ENCODE measurements at regions not wholly inside any gene's neighbourhood (a gene's known extent, or its start where the extent isn't known, plus 50 kb on each side); places are given as distances from the start of the nearest gene placed in this dataset.

DNA sequence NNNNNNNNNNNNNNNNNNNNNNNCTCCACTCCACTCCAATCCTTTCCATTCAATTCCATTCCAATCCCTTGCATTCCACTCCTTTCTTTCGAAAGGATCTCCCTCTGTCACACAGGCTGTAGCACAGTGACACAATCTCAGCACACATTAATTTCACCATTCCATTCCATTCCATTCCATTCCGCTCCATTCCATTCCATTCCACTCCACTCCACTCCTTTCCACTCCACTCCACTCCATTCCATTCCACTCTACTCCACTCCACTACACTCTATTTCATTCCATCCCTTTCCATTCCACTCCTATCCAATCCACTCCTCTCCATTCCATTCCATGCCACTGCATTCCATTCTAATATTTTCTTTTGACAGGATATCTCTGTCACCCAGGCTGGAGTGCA lies 1459.0 kb downstream of the TSPY10 start (continued):
- TF ChIP-seq, protein P1, sequence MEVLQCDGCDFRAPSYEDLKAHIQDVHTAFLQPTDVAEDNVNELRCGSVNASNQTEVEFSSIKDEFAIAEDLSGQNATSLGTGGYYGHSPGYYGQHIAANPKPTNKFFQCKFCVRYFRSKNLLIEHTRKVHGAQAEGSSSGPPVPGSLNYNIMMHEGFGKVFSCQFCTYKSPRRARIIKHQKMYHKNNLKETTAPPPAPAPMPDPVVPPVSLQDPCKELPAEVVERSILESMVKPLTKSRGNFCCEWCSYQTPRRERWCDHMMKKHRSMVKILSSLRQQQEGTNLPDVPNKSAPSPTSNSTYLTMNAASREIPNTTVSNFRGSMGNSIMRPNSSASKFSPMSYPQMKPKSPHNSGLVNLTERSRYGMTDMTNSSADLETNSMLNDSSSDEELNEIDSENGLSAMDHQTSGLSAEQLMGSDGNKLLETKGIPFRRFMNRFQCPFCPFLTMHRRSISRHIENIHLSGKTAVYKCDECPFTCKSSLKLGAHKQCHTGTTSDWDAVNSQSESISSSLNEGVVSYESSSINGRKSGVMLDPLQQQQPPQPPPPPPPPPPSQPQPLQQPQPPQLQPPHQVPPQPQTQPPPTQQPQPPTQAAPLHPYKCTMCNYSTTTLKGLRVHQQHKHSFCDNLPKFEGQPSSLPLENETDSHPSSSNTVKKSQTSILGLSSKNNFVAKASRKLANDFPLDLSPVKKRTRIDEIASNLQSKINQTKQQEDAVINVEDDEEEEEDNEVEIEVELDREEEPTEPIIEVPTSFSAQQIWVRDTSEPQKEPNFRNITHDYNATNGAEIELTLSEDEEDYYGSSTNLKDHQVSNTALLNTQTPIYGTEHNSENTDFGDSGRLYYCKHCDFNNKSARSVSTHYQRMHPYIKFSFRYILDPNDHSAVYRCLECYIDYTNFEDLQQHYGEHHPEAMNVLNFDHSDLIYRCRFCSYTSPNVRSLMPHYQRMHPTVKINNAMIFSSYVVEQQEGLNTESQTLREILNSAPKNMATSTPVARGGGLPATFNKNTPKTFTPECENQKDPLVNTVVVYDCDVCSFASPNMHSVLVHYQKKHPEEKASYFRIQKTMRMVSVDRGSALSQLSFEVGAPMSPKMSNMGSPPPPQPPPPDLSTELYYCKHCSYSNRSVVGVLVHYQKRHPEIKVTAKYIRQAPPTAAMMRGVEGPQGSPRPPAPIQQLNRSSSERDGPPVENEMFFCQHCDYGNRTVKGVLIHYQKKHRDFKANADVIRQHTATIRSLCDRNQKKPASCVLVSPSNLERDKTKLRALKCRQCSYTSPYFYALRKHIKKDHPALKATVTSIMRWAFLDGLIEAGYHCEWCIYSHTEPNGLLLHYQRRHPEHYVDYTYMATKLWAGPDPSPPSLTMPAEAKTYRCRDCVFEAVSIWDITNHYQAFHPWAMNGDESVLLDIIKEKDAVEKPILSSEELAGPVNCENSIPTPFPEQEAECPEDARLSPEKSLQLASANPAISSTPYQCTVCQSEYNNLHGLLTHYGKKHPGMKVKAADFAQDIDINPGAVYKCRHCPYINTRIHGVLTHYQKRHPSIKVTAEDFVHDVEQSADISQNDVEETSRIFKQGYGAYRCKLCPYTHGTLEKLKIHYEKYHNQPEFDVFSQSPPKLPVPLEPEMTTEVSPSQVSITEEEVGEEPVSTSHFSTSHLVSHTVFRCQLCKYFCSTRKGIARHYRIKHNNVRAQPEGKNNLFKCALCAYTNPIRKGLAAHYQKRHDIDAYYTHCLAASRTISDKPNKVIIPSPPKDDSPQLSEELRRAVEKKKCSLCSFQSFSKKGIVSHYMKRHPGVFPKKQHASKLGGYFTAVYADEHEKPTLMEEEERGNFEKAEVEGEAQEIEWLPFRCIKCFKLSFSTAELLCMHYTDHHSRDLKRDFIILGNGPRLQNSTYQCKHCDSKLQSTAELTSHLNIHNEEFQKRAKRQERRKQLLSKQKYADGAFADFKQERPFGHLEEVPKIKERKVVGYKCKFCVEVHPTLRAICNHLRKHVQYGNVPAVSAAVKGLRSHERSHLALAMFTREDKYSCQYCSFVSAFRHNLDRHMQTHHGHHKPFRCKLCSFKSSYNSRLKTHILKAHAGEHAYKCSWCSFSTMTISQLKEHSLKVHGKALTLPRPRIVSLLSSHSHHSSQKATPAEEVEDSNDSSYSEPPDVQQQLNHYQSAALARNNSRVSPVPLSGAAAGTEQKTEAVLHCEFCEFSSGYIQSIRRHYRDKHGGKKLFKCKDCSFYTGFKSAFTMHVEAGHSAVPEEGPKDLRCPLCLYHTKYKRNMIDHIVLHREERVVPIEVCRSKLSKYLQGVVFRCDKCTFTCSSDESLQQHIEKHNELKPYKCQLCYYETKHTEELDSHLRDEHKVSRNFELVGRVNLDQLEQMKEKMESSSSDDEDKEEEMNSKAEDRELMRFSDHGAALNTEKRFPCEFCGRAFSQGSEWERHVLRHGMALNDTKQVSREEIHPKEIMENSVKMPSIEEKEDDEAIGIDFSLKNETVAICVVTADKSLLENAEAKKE (CRISPR knock-in tag; IDR thresholded peaks at IDR 0.05): no peak
- TF ChIP-seq STAT1 (IDR thresholded peaks at IDR 0.05; ENCODE audit: unreplicated experiment) (no peak), EZH2 (IDR thresholded peaks at IDR 0.05; ENCODE audit: low read depth, unreplicated experiment) (no peak)

DNA sequence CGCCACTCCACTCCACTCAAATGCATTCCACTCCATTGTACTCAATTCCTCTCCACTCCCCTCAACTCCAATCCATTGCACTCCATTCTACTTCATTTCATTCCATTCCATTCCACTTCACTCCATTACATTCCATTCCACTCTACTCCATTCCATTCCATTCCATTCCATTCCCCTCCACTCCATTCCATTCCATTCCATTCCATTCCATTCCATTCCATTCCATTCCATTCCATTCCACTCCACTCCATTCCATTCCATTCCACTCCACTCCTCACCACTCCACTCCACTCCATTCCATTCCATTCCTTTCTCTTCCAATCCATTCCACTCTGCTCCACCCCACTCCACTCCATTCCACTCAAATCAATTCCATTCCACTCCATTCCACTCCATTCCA lies 1459.9 kb downstream of the TSPY10 start:
- no peaks in the 10 kb centered on the region for H3K4me1 Mint-ChIP-seq
- peaks cover 100% of the 10 kb centered on the region for H3K9me3 Mint-ChIP-seq
- Histone ChIP-seq H3F3A (replicated peaks; ENCODE audit: low read depth) (no peaks in the 10 kb centered on the region), H3K27me3 (ENCODE audit: insufficient read depth) (no peaks in the 10 kb centered on the region), H3K9me2 (ENCODE audit: insufficient read depth) (no peaks in the 10 kb centered on the region), H4K20me1 (replicated peaks; ENCODE audit: insufficient read depth) (no peaks in the 10 kb centered on the region), H3K4me3 (no peak overlapping the region), H3K27ac (ENCODE audit: low read depth) (no peak overlapping the region), H3K79me2 (replicated peaks; ENCODE audit: insufficient read depth) (no peaks in the 10 kb centered on the region), H3K4me2 (no peak overlapping the region), H2AFZ (no peak overlapping the region), H3K36me3 (ENCODE audit: insufficient read depth) (no peaks in the 10 kb centered on the region), H3K4me1 (ENCODE audit: insufficient read depth) (no peaks in the 10 kb centered on the region)
- H3K4me3 Mint-ChIP-seq: no peak overlapping the region; the same call in 2 of the 3 replicates
- DNase-seq (ENCODE audit: low spot score) (no peak), ATAC-seq (no peak)
- H3K36me3 Mint-ChIP-seq (ENCODE audit: low read depth): peaks cover 99% of the 10 kb centered on the region
- H3K27me3 Mint-ChIP-seq (ENCODE audit: insufficient read depth, low read depth, poor library complexity): peaks cover 19% of the 10 kb centered on the region
- no peak overlapping the region for H3K27ac Mint-ChIP-seq
- TF ChIP-seq, protein P2, sequence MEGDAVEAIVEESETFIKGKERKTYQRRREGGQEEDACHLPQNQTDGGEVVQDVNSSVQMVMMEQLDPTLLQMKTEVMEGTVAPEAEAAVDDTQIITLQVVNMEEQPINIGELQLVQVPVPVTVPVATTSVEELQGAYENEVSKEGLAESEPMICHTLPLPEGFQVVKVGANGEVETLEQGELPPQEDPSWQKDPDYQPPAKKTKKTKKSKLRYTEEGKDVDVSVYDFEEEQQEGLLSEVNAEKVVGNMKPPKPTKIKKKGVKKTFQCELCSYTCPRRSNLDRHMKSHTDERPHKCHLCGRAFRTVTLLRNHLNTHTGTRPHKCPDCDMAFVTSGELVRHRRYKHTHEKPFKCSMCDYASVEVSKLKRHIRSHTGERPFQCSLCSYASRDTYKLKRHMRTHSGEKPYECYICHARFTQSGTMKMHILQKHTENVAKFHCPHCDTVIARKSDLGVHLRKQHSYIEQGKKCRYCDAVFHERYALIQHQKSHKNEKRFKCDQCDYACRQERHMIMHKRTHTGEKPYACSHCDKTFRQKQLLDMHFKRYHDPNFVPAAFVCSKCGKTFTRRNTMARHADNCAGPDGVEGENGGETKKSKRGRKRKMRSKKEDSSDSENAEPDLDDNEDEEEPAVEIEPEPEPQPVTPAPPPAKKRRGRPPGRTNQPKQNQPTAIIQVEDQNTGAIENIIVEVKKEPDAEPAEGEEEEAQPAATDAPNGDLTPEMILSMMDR (conservative IDR thresholded peaks at IDR 0.05; ENCODE audit: low read depth in 2 of 2): no peak
- TF ChIP-seq ZNF331 (CRISPR knock-in tag; IDR thresholded peaks at IDR 0.05; ENCODE audit: low read depth) (no peak), STAT1 (IDR thresholded peaks at IDR 0.05; ENCODE audit: unreplicated experiment) (no peak)
- TF ChIP-seq, protein P3, sequence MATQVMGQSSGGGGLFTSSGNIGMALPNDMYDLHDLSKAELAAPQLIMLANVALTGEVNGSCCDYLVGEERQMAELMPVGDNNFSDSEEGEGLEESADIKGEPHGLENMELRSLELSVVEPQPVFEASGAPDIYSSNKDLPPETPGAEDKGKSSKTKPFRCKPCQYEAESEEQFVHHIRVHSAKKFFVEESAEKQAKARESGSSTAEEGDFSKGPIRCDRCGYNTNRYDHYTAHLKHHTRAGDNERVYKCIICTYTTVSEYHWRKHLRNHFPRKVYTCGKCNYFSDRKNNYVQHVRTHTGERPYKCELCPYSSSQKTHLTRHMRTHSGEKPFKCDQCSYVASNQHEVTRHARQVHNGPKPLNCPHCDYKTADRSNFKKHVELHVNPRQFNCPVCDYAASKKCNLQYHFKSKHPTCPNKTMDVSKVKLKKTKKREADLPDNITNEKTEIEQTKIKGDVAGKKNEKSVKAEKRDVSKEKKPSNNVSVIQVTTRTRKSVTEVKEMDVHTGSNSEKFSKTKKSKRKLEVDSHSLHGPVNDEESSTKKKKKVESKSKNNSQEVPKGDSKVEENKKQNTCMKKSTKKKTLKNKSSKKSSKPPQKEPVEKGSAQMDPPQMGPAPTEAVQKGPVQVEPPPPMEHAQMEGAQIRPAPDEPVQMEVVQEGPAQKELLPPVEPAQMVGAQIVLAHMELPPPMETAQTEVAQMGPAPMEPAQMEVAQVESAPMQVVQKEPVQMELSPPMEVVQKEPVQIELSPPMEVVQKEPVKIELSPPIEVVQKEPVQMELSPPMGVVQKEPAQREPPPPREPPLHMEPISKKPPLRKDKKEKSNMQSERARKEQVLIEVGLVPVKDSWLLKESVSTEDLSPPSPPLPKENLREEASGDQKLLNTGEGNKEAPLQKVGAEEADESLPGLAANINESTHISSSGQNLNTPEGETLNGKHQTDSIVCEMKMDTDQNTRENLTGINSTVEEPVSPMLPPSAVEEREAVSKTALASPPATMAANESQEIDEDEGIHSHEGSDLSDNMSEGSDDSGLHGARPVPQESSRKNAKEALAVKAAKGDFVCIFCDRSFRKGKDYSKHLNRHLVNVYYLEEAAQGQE (IDR thresholded peaks at IDR 0.05; ENCODE audit: unreplicated experiment): no peak
- TF ChIP-seq, protein P4, sequence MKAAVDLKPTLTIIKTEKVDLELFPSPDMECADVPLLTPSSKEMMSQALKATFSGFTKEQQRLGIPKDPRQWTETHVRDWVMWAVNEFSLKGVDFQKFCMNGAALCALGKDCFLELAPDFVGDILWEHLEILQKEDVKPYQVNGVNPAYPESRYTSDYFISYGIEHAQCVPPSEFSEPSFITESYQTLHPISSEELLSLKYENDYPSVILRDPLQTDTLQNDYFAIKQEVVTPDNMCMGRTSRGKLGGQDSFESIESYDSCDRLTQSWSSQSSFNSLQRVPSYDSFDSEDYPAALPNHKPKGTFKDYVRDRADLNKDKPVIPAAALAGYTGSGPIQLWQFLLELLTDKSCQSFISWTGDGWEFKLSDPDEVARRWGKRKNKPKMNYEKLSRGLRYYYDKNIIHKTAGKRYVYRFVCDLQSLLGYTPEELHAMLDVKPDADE (IDR thresholded peaks at IDR 0.05): no peak
